ENCODE measurements at regions not wholly inside any gene's neighbourhood (a gene's known extent, or its start where the extent isn't known, plus 50 kb on each side); places are given as distances from the start of the nearest gene placed in this dataset.

GRCh38 chr4:33349376-33349775, 2629.2 kb downstream of the PCDH7 start:
- TF ChIP-seq GATA3 (IDR thresholded peaks at IDR 0.05; ENCODE audit: low read depth, low read length) = no peak
- no peak for TF ChIP-seq GATA2 (IDR thresholded peaks at IDR 0.05; ENCODE audit: low read depth, low read length)

Data from SH-SY5Y (cell line).